Keratinocyte (primary cell): ENCODE measurements at regions not wholly inside any gene's neighbourhood (a gene's known extent, or its start where the extent isn't known, plus 50 kb on each side); places are given as distances from the start of the nearest gene placed in this dataset.

Experiments used
- DNase-seq: peaks from one replicate; pipeline ENCODE4 v3.0.0-alpha.2; 2011; ENCODE audit warnings: low read depth, missing footprints, low spot score
- FAIRE-seq: peaks from 2 replicates; lab custom pipeline; 2011; peaks lifted over from hg19 to GRCh38; lab: Jason Lieb, UNC
- H2AFZ ChIP-seq: 2 replicates; pipeline ENCODE4 v1.6.0; 2012; ENCODE audit warnings: low read length, control low read depth, inconsistent platforms; ENCODE audit not compliant: control insufficient read depth
- H3K27ac ChIP-seq: 2 replicates; pipeline ENCODE4 v1.5.1; 2011; ENCODE audit warnings: low read length; ENCODE audit not compliant: control insufficient read depth, insufficient read depth
- H3K27me3 ChIP-seq: 3 replicates; pipeline ENCODE4 v1.6.0; 2011; ENCODE audit warnings: low read length; ENCODE audit not compliant: control insufficient read depth, insufficient read depth; ENCODE audit errors: extremely low read depth
- H3K36me3 ChIP-seq, 2 experiments: 2 replicates in 1 of 2; 3 replicates in 1 of 2; pipeline ENCODE4 v1.5.1; 2011; ENCODE audit warnings: low read length in 2 of 2, mild to moderate bottlenecking in 1 of 2; ENCODE audit not compliant: control insufficient read depth in 2 of 2, insufficient read depth in 2 of 2; ENCODE audit errors: extremely low read depth in 1 of 2
- H3K4me1 ChIP-seq: 3 replicates; pipeline ENCODE4 v1.5.1; 2011; ENCODE audit warnings: low read length; ENCODE audit not compliant: control insufficient read depth, insufficient read depth; ENCODE audit errors: extremely low read depth
- H3K4me2 ChIP-seq: 3 replicates; pipeline ENCODE4 v1.6.0; 2011; ENCODE audit warnings: low read depth, low read length; ENCODE audit not compliant: control insufficient read depth, insufficient read depth; ENCODE audit errors: extremely low read depth
- H3K4me3 ChIP-seq, 3 experiments: fragments of 200-600 bp in 1 of 3; sonication (generic) in 1 of 3; 2 replicates in 2 of 3; 3 replicates in 1 of 3; pipeline ENCODE4 v1.5.1; 2011 to 2016; ENCODE audit warnings: low read length in 3 of 3, mild to moderate bottlenecking in 3 of 3, control low read depth in 2 of 3, inconsistent platforms in 1 of 3, low read depth in 1 of 3, mixed read lengths in 1 of 3, mixed run types in 1 of 3, moderate library complexity in 1 of 3; ENCODE audit not compliant: control insufficient read depth in 2 of 3, insufficient read depth in 2 of 3; ENCODE audit errors: extremely low read depth in 1 of 3
- H3K79me2 ChIP-seq: 2 replicates; pipeline ENCODE4 v1.6.0; 2012; ENCODE audit warnings: low read length; ENCODE audit not compliant: control insufficient read depth, insufficient read depth
- H3K9ac ChIP-seq: 3 replicates; pipeline ENCODE4 v1.6.0; 2011; ENCODE audit warnings: low read length; ENCODE audit not compliant: control insufficient read depth, insufficient read depth; ENCODE audit errors: extremely low read depth
- H3K9me1 ChIP-seq: 3 replicates; pipeline ENCODE4 v1.6.0; 2011; ENCODE audit warnings: low read length; ENCODE audit not compliant: control insufficient read depth, insufficient read depth; ENCODE audit errors: extremely low read depth
- H3K9me3 ChIP-seq: 2 replicates; pipeline ENCODE4 v1.5.1; 2012; ENCODE audit warnings: low read depth, low read length; ENCODE audit not compliant: control insufficient read depth
- H4K20me1 ChIP-seq: 3 replicates; pipeline ENCODE4 v1.6.0; 2011; ENCODE audit warnings: low read length; ENCODE audit not compliant: control insufficient read depth, insufficient read depth; ENCODE audit errors: extremely low read depth
- CTCF ChIP-seq, 3 experiments: IDR thresholded peaks in 1 of 3; conservative IDR thresholded peaks in 1 of 3; optimal IDR thresholded peaks in 1 of 3; 2 replicates in 2 of 3; 3 replicates in 1 of 3; pipeline versions ENCODE3 to v1.5.1; 2011; ENCODE audit warnings: low read length in 3 of 3, mild to moderate bottlenecking in 3 of 3, moderate library complexity in 2 of 3, control low read depth in 1 of 3, inconsistent platforms in 1 of 3; ENCODE audit not compliant: insufficient read depth in 2 of 3; ENCODE audit errors: extremely low read depth in 1 of 3
- EZH2 ChIP-seq: IDR thresholded peaks from one replicate; pipeline ENCODE4 v1.6.1; 2012; ENCODE audit warnings: inconsistent platforms, mild to moderate bottlenecking, low read length, moderate library complexity
- dilution Hi-C: fragments of 300-500 bp; cut with MboI; formaldehyde crosslinking; loops from one replicate; pipeline ENCODE4 v1.7.0; 2020; ENCODE audit warnings: low sequenced_read_pairs; ENCODE audit not compliant: extremely low pct_ligation_motif_present

- peak; percentile 5 for FAIRE-seq
Observed at GRCh38 chr2:143823296-143823695, 694.1 kb downstream of the ARHGAP15 start.

GRCh38 chr2:143822736-143823135 lies 693.5 kb downstream of the ARHGAP15 start:
- dilution Hi-C loops: no loop called here

More at GRCh38 chr2:143823296-143823695, 694.1 kb downstream of the ARHGAP15 start:
- DNase-seq: no peak
- Histone ChIP-seq H3K4me2 (no peak overlapping the region), H3K9me1 (no peaks in the 10 kb centered on the region), H3K79me2 (no peaks in the 10 kb centered on the region), H4K20me1 (no peaks in the 10 kb centered on the region), H3K27ac (no peak overlapping the region), H2AFZ (no peak overlapping the region), H3K4me3 (no peak overlapping the region), H3K36me3 (no peaks in the 10 kb centered on the region), H3K27me3 (no peaks in the 10 kb centered on the region), H3K4me1 (no peaks in the 10 kb centered on the region), H3K9ac (no peak overlapping the region), H3K9me3 (no peaks in the 10 kb centered on the region)
- dilution Hi-C loops: no loop called here
- TF ChIP-seq CTCF (optimal IDR thresholded peaks at IDR 0.05 in 1 of 3, IDR thresholded peaks at IDR 0.05 in 1 of 3, conservative IDR thresholded peaks at IDR 0.05 in 1 of 3; ENCODE audit: extremely low read depth in 1 of 3, insufficient read depth in 2 of 3, low read length in 3 of 3) (no peak), EZH2 (no peak)

More at GRCh38 chr2:143822736-143823135, 693.5 kb downstream of the ARHGAP15 start:
- TF ChIP-seq CTCF (optimal IDR thresholded peaks at IDR 0.05 in 1 of 3, IDR thresholded peaks at IDR 0.05 in 1 of 3, conservative IDR thresholded peaks at IDR 0.05 in 1 of 3; ENCODE audit: extremely low read depth in 1 of 3, insufficient read depth in 2 of 3, low read length in 3 of 3): no peak
- TF ChIP-seq EZH2: no peak
- Histone ChIP-seq H3K9ac (no peak overlapping the region), H3K4me2 (no peak overlapping the region), H3K27me3 (no peaks in the 10 kb centered on the region), H3K36me3 (no peaks in the 10 kb centered on the region), H3K4me1 (no peaks in the 10 kb centered on the region), H2AFZ (no peak overlapping the region), H3K4me3 (no peak overlapping the region), H3K79me2 (no peaks in the 10 kb centered on the region), H3K9me1 (no peaks in the 10 kb centered on the region), H3K9me3 (no peaks in the 10 kb centered on the region), H3K27ac (no peak overlapping the region), H4K20me1 (no peaks in the 10 kb centered on the region)
- FAIRE-seq: no peak
- DNase-seq: no peak
